Activated B cell treated with CpG ODN at 0.5 μM for 24 hours (primary cell): ENCODE measurements at regions not wholly inside any gene's neighbourhood (a gene's known extent, or its start where the extent isn't known, plus 50 kb on each side); places are given as distances from the start of the nearest gene placed in this dataset.

ENCODE experiments used
- ATAC-seq: fragments of 200-7000 bp; cut with Tn5 transposase; one replicate; pipeline ENCODE4 v1.10.0; 2021; ENCODE audit warnings: low read depth, mild to moderate bottlenecking, moderate library complexity
- CTCF ChIA-PET: fragments of 350-600 bp; sonication (Branson Sonifier 250); formaldehyde crosslinking; loops from one replicate; lab custom pipeline; 2021; ENCODE audit warnings: antibody characterized with exemption; lab: Charles Lee
- POLR2A ChIA-PET: fragments of 350-600 bp; sonication (Branson Sonifier 250); formaldehyde crosslinking; loops from one replicate; lab custom pipeline; 2021; ENCODE audit warnings: antibody characterized with exemption; lab: Charles Lee
- DNase-seq: peaks from one replicate; pipeline ENCODE4 v3.0.0; 2022
- H3K27ac Mint-ChIP-seq: one replicate; pipeline ENCODE4 v1.8.0; 2020; ENCODE audit warnings: mixed read lengths
- H3K27me3 Mint-ChIP-seq: one replicate; pipeline ENCODE4 v1.8.0; 2021; ENCODE audit warnings: mixed read lengths
- H3K36me3 Mint-ChIP-seq: one replicate; pipeline ENCODE4 v1.8.0; 2021; ENCODE audit warnings: low read depth, mixed read lengths
- H3K4me1 Mint-ChIP-seq: one replicate; pipeline ENCODE4 v1.8.0; 2021; ENCODE audit warnings: mixed read lengths
- H3K4me3 Mint-ChIP-seq: one replicate; pipeline ENCODE4 v1.8.0; 2020; ENCODE audit warnings: mild to moderate bottlenecking, mixed read lengths
- H3K9me3 Mint-ChIP-seq: one replicate; pipeline ENCODE4 v1.8.0; 2020; ENCODE audit warnings: mixed read lengths
- intact Hi-C: fragments of 100-400 bp; cut with micrococcal nuclease; formaldehyde crosslinking; loops from one replicate; pipeline ENCODE4 v1.15.1; 2024
- TF ChIP-seq, protein P1 (sequence below): fragments of 200-600 bp; IDR thresholded peaks from one replicate; pipeline ENCODE4 v1.8.0; 2022; ENCODE audit warnings: antibody characterized with exemption, mild to moderate bottlenecking

GRCh38 chr12:67533159-67533558, 115.4 kb upstream of the DYRK2 start:
- no peaks in the 10 kb centered on the region for H3K9me3 Mint-ChIP-seq
- H3K27me3 Mint-ChIP-seq, result peaks cover 3% of the 10 kb centered on the region
- intact Hi-C loops, result no loop called here
- ATAC-seq (no peak), DNase-seq (no peak)
- H3K4me3 Mint-ChIP-seq, result no peak overlapping the region
- no peaks in the 10 kb centered on the region for H3K36me3 Mint-ChIP-seq
- ChIA-PET POLR2A (no interaction called here), CTCF (no interaction called here)
- H3K27ac Mint-ChIP-seq, result no peak overlapping the region
- no peaks in the 10 kb centered on the region for H3K4me1 Mint-ChIP-seq
- TF ChIP-seq, protein P1, sequence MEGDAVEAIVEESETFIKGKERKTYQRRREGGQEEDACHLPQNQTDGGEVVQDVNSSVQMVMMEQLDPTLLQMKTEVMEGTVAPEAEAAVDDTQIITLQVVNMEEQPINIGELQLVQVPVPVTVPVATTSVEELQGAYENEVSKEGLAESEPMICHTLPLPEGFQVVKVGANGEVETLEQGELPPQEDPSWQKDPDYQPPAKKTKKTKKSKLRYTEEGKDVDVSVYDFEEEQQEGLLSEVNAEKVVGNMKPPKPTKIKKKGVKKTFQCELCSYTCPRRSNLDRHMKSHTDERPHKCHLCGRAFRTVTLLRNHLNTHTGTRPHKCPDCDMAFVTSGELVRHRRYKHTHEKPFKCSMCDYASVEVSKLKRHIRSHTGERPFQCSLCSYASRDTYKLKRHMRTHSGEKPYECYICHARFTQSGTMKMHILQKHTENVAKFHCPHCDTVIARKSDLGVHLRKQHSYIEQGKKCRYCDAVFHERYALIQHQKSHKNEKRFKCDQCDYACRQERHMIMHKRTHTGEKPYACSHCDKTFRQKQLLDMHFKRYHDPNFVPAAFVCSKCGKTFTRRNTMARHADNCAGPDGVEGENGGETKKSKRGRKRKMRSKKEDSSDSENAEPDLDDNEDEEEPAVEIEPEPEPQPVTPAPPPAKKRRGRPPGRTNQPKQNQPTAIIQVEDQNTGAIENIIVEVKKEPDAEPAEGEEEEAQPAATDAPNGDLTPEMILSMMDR, result no peak

- ChIA-PET POLR2A (no interaction called here), CTCF (no interaction called here)
- intact Hi-C loops, result no loop called here
These were observed 114.5 kb upstream of the DYRK2 start for GRCh38 chr12:67534046-67534445.

DNA sequence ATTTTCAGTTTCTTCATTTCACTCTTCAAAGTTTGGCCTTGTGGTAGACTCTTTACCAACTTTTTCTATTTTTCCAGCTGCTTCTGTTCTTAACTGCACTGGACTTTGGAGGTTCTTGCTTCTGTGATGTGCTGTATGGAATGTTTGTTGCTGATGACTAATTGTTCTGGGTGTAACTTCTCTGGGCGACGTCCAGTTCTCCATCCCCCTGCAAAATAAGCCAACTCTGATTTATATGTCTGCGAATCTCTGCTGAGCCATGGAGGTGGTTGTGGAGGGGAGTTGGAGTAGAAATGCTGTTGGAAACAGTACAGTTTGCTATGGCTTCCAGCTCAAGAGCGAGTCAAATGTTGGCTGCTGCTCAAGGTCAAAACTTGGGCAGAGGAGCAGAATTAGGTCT, 113.9 kb upstream of the DYRK2 start:
- H3K4me3 Mint-ChIP-seq, result no peak overlapping the region
- ATAC-seq (no peak), DNase-seq (no peak)
- POLR2A ChIA-PET, result no interaction called here
- no peaks in the 10 kb centered on the region for H3K36me3 Mint-ChIP-seq
- TF ChIP-seq, protein P1, result no peak
- CTCF ChIA-PET, result no interaction called here
- intact Hi-C loops, result no loop called here
- peaks cover 4% of the 10 kb centered on the region for H3K27me3 Mint-ChIP-seq
- H3K9me3 Mint-ChIP-seq, result no peaks in the 10 kb centered on the region
- no peak overlapping the region for H3K27ac Mint-ChIP-seq
- no peaks in the 10 kb centered on the region for H3K4me1 Mint-ChIP-seq

More at GRCh38 chr12:67534046-67534445, 114.5 kb upstream of the DYRK2 start:
- no peaks in the 10 kb centered on the region for H3K9me3 Mint-ChIP-seq
- H3K36me3 Mint-ChIP-seq, result no peaks in the 10 kb centered on the region
- H3K27ac Mint-ChIP-seq, result no peak overlapping the region
- H3K27me3 Mint-ChIP-seq, result peaks cover 3% of the 10 kb centered on the region
- no peak overlapping the region for H3K4me3 Mint-ChIP-seq
- TF ChIP-seq, protein P1, result no peak
- no peak for DNase-seq
- no peak for ATAC-seq
- no peaks in the 10 kb centered on the region for H3K4me1 Mint-ChIP-seq

GRCh38 chr12:67535176-67535575, 113.4 kb upstream of the DYRK2 start:
- intact Hi-C loops, result no loop called here
- ATAC-seq (no peak), DNase-seq (no peak)
- Mint-ChIP-seq H3K36me3 (no peaks in the 10 kb centered on the region), H3K27me3 (peaks cover 4% of the 10 kb centered on the region), H3K9me3 (no peaks in the 10 kb centered on the region), H3K4me1 (no peaks in the 10 kb centered on the region), H3K27ac (no peak overlapping the region), H3K4me3 (no peak overlapping the region)
- ChIA-PET POLR2A (no interaction called here), CTCF (no interaction called here)
- TF ChIP-seq, protein P1, result no peak

DNA sequence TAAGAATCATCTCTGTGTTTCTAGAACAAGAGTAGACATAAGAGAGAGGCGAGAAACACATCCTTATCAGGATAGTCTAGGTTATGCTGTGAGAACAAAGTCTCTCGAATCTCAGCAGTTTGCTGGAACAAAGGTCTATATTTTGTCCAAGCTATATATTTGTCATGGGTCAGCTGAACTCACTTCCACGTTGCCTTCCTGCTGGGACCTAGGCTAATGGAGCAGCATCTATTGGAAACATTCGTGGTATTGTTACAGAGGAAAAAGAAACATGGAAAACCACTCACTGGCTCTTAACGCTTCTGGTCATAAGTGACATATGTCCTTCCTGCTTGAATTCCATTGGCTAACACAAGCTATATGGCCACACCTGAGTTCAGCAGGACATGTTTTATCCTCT, 112.6 kb upstream of the DYRK2 start:
- no peak overlapping the region for H3K4me3 Mint-ChIP-seq
- H3K4me1 Mint-ChIP-seq, result no peaks in the 10 kb centered on the region
- H3K27ac Mint-ChIP-seq, result no peak overlapping the region
- no peak for DNase-seq
- ATAC-seq, result no peak
- H3K36me3 Mint-ChIP-seq, result no peaks in the 10 kb centered on the region
- TF ChIP-seq, protein P1, result no peak
- CTCF ChIA-PET, result interaction anchor here (1.3 kb wide), 1 partner anchor 28 kb away, joined by 3 read pairs; no protein-coding TSS in a partner anchor
- H3K27me3 Mint-ChIP-seq, result peaks cover 4% of the 10 kb centered on the region
- intact Hi-C loops, result no loop called here
- no peaks in the 10 kb centered on the region for H3K9me3 Mint-ChIP-seq
- POLR2A ChIA-PET, result interaction anchor here (0.6 to 0.7 kb wide), 2 partner anchors 42 to 268 kb away, joined by 3 read pairs; no protein-coding TSS in a partner anchor
